Right lobe of liver (tissue), 4 donors: ENCODE measurements at regions not wholly inside any gene's neighbourhood (a gene's known extent, or its start where the extent isn't known, plus 50 kb on each side); places are given as distances from the start of the nearest gene placed in this dataset.

Experiments
- CTCF ChIP-seq, 4 donors: fragments of 200-600 bp in 3 of 4; fragments of 450-650 bp in 1 of 4; IDR thresholded peaks; one replicate each; pipeline versions ENCODE4 v1.5.1 to v1.8.0; 2016 to 2022; ENCODE audit warnings: antibody characterized with exemption in 4 of 4, mild to moderate bottlenecking in 2 of 4
- POLR2A ChIP-seq: fragments of 450-650 bp; IDR thresholded peaks from one replicate; pipeline ENCODE4 v1.6.1; 2017; ENCODE audit warnings: antibody characterized with exemption, mild to moderate bottlenecking
- donor health status: DM: no; HTN: no; CAD: no.
- donor health status: DM: no; HTN: no; CAD: no.
- donor health status: DM: no; HTN: yes; CAD: no.

- TF ChIP-seq CTCF (IDR thresholded peaks at IDR 0.05): no peak
- TF ChIP-seq POLR2A: no peak
Observed at GRCh38 chrX:39519030-39519488, 578.7 kb downstream of the BCOR start.
